ENCODE measurements at regions not wholly inside any gene's neighbourhood (a gene's known extent, or its start where the extent isn't known, plus 50 kb on each side); places are given as distances from the start of the nearest gene placed in this dataset.

DNA sequence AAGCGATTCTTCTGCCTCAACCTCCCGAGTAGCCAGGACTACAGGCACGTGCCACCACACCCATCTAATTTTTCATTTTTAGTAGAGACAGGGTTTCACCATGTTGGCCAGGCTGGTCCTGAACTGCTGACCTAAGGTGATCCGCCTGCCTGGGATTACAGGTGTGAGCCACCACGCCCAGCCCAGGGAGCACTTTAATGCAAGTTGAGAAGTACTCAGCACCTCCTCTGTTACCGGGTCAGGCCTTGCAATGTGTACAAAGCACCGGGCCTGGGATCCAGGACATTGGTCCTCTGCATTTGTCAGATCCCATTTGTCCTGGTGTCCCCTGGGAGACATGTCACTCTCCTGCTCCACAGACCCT lies 143.6 kb downstream of the TOMM20 start:
- TF ChIP-seq TAF1 (IDR thresholded peaks at IDR 0.05; ENCODE audit: low read depth) = no peak
- TF ChIP-seq EP300 (IDR thresholded peaks at IDR 0.05; ENCODE audit: borderline replicate concordance) = no peak
- TF ChIP-seq RAD21 (IDR thresholded peaks at IDR 0.05; ENCODE audit: low read depth) = no peak
- TF ChIP-seq, protein P1, sequence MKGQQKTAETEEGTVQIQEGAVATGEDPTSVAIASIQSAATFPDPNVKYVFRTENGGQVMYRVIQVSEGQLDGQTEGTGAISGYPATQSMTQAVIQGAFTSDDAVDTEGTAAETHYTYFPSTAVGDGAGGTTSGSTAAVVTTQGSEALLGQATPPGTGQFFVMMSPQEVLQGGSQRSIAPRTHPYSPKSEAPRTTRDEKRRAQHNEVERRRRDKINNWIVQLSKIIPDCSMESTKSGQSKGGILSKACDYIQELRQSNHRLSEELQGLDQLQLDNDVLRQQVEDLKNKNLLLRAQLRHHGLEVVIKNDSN (IDR thresholded peaks at IDR 0.05) = no peak
